ENCODE measurements at regions not wholly inside any gene's neighbourhood (a gene's known extent, or its start where the extent isn't known, plus 50 kb on each side); places are given as distances from the start of the nearest gene placed in this dataset.

- H3K27ac ChIP-seq (ENCODE audit: low read length) = no peak overlapping the region
- H3K4me3 ChIP-seq (ENCODE audit: low read length) = no peak overlapping the region
- no peak overlapping the region for H2AFZ ChIP-seq (ENCODE audit: low read depth, low read length)
- TF ChIP-seq CTCF (IDR thresholded peaks at IDR 0.05; ENCODE audit: poor library complexity, severe bottlenecking) = no peak
- no peak for TF ChIP-seq SMC3 (conservative IDR thresholded peaks at IDR 0.05; ENCODE audit: poor library complexity)
- no peak for TF ChIP-seq TAF1 (IDR thresholded peaks at IDR 0.05; ENCODE audit: low read depth)
- no peak for TF ChIP-seq EZH2 (IDR thresholded peaks at IDR 0.05; ENCODE audit: borderline replicate concordance, insufficient read depth, low read length, poor library complexity, severe bottlenecking)
- no peak for TF ChIP-seq RAD21 (conservative IDR thresholded peaks at IDR 0.05)
- no peak for TF ChIP-seq MXI1 (conservative IDR thresholded peaks at IDR 0.05; ENCODE audit: poor library complexity, severe bottlenecking)
- no peaks in the 10 kb centered on the region for H3K9me2 ChIP-seq (ENCODE audit: insufficient read depth, low read length)
- no peaks in the 10 kb centered on the region for H4K20me1 ChIP-seq (ENCODE audit: insufficient read depth)
- no peaks in the 10 kb centered on the region for H3K36me3 ChIP-seq (ENCODE audit: insufficient read depth, low read length)
- H3F3A ChIP-seq (ENCODE audit: insufficient read depth, low read length, poor library complexity, severe bottlenecking) = no peaks in the 10 kb centered on the region
- no peaks in the 10 kb centered on the region for H3K27me3 ChIP-seq (ENCODE audit: insufficient read depth, low read depth, low read length)
- H3K79me2 ChIP-seq (replicated peaks; ENCODE audit: insufficient read depth, low read length) = no peaks in the 10 kb centered on the region
- H3K9ac ChIP-seq (ENCODE audit: low read length) = no peak overlapping the region
- H3K4me2 ChIP-seq (ENCODE audit: low read length) = no peak overlapping the region
- H3K9me3 ChIP-seq (ENCODE audit: low read length) = no peaks in the 10 kb centered on the region
Measured at GRCh38 chr11:38723361-38723760, 2125.3 kb upstream of the RAG2 start.

- H3F3A ChIP-seq (ENCODE audit: insufficient read depth, low read length, poor library complexity, severe bottlenecking) = no peaks in the 10 kb centered on the region
- H3K27ac ChIP-seq (ENCODE audit: low read length) = no peak overlapping the region
- H3K4me3 ChIP-seq (ENCODE audit: low read length) = no peak overlapping the region
- no peak overlapping the region for H3K9ac ChIP-seq (ENCODE audit: low read length)
- no peaks in the 10 kb centered on the region for H3K9me2 ChIP-seq (ENCODE audit: insufficient read depth, low read length)
- no peaks in the 10 kb centered on the region for H3K27me3 ChIP-seq (ENCODE audit: insufficient read depth, low read depth, low read length)
- H3K4me2 ChIP-seq (ENCODE audit: low read length) = no peak overlapping the region
- no peaks in the 10 kb centered on the region for H3K36me3 ChIP-seq (ENCODE audit: insufficient read depth, low read length)
- TF ChIP-seq TAF1 (IDR thresholded peaks at IDR 0.05; ENCODE audit: low read depth) = no peak
- no peak overlapping the region for H2AFZ ChIP-seq (ENCODE audit: low read depth, low read length)
- H3K79me2 ChIP-seq (replicated peaks; ENCODE audit: insufficient read depth, low read length) = no peaks in the 10 kb centered on the region
- H3K9me3 ChIP-seq (ENCODE audit: low read length) = no peaks in the 10 kb centered on the region
- no peaks in the 10 kb centered on the region for H4K20me1 ChIP-seq (ENCODE audit: insufficient read depth)
Measured at GRCh38 chr11:38721586-38722315, 2123.7 kb upstream of the RAG2 start.

- H2AFZ ChIP-seq (ENCODE audit: low read depth, low read length) = no peak overlapping the region
- no peaks in the 10 kb centered on the region for H3K36me3 ChIP-seq (ENCODE audit: insufficient read depth, low read length)
- H3K9me2 ChIP-seq (ENCODE audit: insufficient read depth, low read length) = no peaks in the 10 kb centered on the region
- no peak overlapping the region for H3K4me2 ChIP-seq (ENCODE audit: low read length)
- no peaks in the 10 kb centered on the region for H4K20me1 ChIP-seq (ENCODE audit: insufficient read depth)
- no peak overlapping the region for H3K4me3 ChIP-seq (ENCODE audit: low read length)
- no peaks in the 10 kb centered on the region for H3K9me3 ChIP-seq (ENCODE audit: low read length)
- H3K27ac ChIP-seq (ENCODE audit: low read length) = no peak overlapping the region
- H3K27me3 ChIP-seq (ENCODE audit: insufficient read depth, low read depth, low read length) = no peaks in the 10 kb centered on the region
- no peaks in the 10 kb centered on the region for H3K79me2 ChIP-seq (replicated peaks; ENCODE audit: insufficient read depth, low read length)
- TF ChIP-seq RAD21 (conservative IDR thresholded peaks at IDR 0.05) (no peak), REST (IDR thresholded peaks at IDR 0.05; ENCODE audit: borderline replicate concordance) (no peak), POLR2AphosphoS5 (IDR thresholded peaks at IDR 0.05) (no peak), TAF1 (IDR thresholded peaks at IDR 0.05; ENCODE audit: low read depth) (no peak), EP300 (conservative IDR thresholded peaks at IDR 0.05; ENCODE audit: poor library complexity, severe bottlenecking) (no peak), MXI1 (conservative IDR thresholded peaks at IDR 0.05; ENCODE audit: poor library complexity, severe bottlenecking) (no peak), CTCF (IDR thresholded peaks at IDR 0.05; ENCODE audit: poor library complexity, severe bottlenecking) (no peak), SMC3 (conservative IDR thresholded peaks at IDR 0.05; ENCODE audit: poor library complexity) (no peak), EZH2 (IDR thresholded peaks at IDR 0.05; ENCODE audit: borderline replicate concordance, insufficient read depth, low read length, poor library complexity, severe bottlenecking) (no peak)
- H3F3A ChIP-seq (ENCODE audit: insufficient read depth, low read length, poor library complexity, severe bottlenecking) = no peaks in the 10 kb centered on the region
- no peak overlapping the region for H3K9ac ChIP-seq (ENCODE audit: low read length)
Measured at GRCh38 chr11:38718659-38719058, 2120.6 kb upstream of the RAG2 start.
